Left cardiac atrium (tissue), 4 donors: ENCODE measurements at regions not wholly inside any gene's neighbourhood (a gene's known extent, or its start where the extent isn't known, plus 50 kb on each side); places are given as distances from the start of the nearest gene placed in this dataset.
"Not testable (repeated sequence)": the region's sequence is repeated elsewhere in the genome, so short reads cannot be mapped to it uniquely, and the experiment has no call there.

Source experiments
- ATAC-seq, 2 donors: fragments of 200-7000 bp; cut with Tn5 transposase; one replicate each; pipeline ENCODE4 v1.9.1; 2020; ENCODE audit warnings: mild to moderate bottlenecking in 2 of 2, moderate library complexity in 2 of 2
- DNase-seq: peaks from one replicate; pipeline ENCODE4 v3.0.0-alpha.2; 2020
- intact Hi-C, 2 donors: fragments of 100-400 bp; cut with DNase I; formaldehyde crosslinking; loops; one replicate each; pipeline versions ENCODE4 v1.14.1 to v1.15.1; 2022 to 2023
- donor health status: DM: no; HTN: yes; CAD: no.
- donor health status: DM: no; HTN: yes; CAD: no; lungs with severe emphysema.
- donor health status: DM: yes; HTN: yes; CAD: no.
- donor health status: Dilated cardiomyopathy.

DNA sequence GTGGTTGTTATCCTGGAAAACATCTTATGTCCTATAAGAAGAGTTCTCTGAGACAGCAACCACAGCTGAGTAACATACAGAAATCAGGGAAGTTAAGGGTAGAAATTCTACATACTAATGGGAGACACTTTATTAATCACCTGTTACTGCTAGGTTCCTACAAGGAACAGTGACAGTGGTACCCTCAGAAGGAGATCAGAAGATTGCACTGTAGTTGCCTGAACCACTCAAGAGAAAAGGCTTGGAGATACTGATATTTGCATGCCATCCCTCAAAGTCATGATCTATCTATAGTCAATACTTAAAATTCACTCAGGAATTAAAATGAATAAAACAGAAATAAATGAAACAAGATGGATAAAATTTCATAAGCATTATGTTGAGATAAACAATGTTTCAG lies 136.0 kb downstream of the LMLN start:
- intact Hi-C loops = no loop called here
- ATAC-seq (no peak), DNase-seq (no peak)

GRCh38 chr3:198097048-198097447 lies 137.0 kb downstream of the LMLN start:
- ATAC-seq = no peak
- no peak for DNase-seq
- intact Hi-C loops = no loop called here

DNA sequence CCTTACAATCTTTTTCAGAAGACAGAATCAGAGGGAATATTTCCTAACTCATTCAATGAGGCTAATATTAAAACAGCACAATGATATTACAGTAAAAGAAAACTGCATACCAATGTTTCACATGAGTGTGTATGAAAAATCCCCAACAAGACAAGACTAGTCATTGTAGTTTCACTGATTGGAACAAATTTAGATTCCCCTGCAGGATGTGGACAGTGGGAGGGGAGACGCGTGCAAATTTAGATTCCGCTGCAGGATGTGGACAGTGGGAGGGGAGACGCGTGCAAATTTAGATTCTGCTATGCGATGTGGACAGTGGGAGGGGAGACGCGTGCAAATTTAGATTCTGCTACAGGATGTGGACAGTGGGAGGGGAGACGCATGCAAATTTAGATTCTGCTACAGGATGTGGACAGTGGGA lies 138.7 kb downstream of the LMLN start:
- intact Hi-C loops, DNase-seq, ATAC-seq: not testable (repeated sequence)

DNA sequence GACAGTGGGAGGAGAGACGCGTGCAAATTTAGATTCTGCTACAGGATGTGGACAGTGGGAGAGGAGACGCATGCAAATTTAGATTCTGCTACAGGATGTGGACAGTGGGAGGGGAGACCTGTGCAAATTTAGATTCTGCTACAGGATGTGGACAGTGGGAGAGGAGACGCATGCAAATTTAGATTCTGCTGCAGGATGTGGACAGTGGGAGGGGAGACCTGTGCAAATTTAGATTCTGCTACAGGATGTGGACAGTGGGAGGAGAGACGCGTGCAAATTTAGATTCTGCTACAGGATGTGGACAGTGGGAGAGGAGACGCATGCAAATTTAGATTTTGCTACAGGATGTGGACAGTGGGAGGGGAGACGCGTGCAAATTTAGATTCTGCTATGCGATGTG lies 143.1 kb downstream of the LMLN start:
- ATAC-seq, DNase-seq: not testable (repeated sequence)

GRCh38 chr3:198106265-198106664 lies 146.2 kb downstream of the LMLN start:
- intact Hi-C loops = no loop called here
- no peak for ATAC-seq
- DNase-seq = no peak

More for the DNA sequence above, 143.1 kb downstream of the LMLN start:
- intact Hi-C loops = not testable (repeated sequence)

GRCh38 chr3:198107840-198108734 lies 148.1 kb downstream of the LMLN start:
- intact Hi-C loops = no loop called here
- no peak for DNase-seq

DNA sequence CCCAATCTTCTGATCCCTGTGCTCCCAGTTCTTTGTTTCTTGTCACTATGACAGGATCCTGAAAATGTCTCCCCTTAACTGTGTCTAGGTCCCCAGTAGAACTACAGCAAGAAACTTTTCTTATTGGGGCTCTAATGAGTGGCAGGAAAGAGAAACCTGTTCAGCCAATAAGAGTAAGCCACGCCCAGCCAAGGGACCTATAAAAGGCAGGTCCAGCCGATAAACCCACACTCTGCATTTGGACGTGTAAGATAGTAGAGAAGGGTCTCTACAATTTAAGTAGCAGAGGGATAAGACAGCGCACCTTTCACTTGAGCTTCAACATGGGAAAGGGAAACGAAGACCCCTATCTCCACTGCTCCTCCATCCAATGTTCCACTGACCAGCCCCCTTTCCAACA lies 149.9 kb downstream of the LMLN start:
- DNase-seq = no peak
- intact Hi-C loops = no loop called here
- no peak for ATAC-seq

More at GRCh38 chr3:198107840-198108734, 148.1 kb downstream of the LMLN start:
- no peak for ATAC-seq

DNA sequence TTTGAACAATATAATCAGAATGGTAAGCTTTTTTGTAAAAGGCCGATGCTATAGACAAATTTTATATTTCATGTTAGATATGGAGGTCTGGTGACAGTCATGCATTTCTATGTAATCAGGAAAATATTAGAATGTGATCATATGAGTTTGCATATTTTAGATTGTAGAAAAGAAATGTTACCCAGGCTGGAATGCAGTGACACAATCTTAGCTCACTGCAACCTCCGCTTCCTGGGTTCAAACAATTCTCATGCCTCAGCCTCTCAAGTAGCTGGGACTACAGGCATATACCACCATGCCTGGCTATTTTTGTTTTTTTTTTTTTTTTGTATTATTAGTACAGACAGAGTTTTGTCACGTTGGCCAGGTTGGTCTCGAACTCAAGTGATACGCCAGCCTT lies 152.0 kb downstream of the LMLN start:
- no peak for ATAC-seq
- DNase-seq = no peak
- intact Hi-C loops = no loop called here

DNA sequence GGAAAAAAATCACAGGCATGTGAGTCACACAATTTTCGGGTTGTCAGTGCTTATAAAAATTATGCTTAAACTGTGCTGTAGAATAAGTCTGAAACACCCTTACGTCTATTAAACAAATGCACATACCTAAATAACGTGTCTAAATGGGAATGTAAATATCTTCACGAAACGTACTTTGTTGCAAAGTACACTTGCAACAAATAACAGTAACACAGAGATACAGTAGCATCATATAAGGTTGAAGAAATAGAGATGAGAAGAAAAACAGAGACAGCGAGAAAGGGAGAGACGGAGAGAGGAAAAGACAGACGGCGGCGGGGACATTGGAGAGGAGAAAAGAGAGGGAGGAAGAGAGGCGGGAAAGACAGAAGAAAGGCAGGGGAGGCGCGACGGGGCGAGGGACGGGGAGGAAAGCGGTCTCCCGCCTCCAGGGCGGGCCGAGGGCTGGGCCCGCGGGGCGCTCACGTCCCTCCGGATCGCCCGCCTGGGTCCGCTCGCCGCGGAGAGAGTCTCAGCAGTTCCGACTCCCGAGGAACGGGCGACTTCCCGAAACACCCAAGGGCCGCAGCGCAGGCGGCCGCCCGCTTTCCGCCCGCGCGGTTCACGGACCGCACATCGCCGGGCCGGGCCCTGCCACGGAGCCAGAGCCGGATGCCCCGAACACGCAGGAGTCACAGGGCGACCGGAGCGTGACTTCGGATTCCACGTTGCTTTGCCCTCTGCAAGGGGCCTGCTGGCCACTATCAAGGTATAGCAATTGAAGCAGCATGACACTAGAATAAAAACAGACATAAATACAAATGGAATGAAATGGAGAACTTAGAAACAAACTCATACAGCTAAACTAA lies 153.4 kb downstream of the LMLN start:
- intact Hi-C loops = no loop called here
- peak in 1 of 2 donors; percentile 30 for ATAC-seq
- DNase-seq = peak; percentile 29

- DNase-seq, intact Hi-C loops, ATAC-seq: not testable (repeated sequence)
Observed at GRCh38 chr3:198114516-198114915, 154.5 kb downstream of the LMLN start.

DNA sequence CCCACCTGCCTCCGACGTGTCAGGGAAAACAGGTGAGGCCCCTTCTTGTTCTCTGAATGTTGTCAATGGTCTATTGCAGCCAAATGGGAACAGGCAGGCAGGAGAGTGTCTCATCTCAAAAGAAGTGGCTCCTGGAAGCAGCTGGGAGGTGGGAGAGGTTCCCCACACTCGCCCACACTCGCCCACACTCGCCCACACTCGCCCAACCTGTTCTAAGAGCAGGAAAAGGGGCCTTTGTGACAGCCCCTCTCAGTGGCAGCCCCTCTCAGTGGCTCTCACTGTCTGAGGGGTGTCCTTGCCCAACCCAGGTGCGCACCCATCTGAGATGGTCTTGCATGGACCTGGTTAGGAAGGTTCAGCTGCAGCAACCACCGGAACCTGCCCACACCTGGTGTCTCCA lies 162.2 kb downstream of the LMLN start:
- intact Hi-C loops = not testable (repeated sequence)

DNA sequence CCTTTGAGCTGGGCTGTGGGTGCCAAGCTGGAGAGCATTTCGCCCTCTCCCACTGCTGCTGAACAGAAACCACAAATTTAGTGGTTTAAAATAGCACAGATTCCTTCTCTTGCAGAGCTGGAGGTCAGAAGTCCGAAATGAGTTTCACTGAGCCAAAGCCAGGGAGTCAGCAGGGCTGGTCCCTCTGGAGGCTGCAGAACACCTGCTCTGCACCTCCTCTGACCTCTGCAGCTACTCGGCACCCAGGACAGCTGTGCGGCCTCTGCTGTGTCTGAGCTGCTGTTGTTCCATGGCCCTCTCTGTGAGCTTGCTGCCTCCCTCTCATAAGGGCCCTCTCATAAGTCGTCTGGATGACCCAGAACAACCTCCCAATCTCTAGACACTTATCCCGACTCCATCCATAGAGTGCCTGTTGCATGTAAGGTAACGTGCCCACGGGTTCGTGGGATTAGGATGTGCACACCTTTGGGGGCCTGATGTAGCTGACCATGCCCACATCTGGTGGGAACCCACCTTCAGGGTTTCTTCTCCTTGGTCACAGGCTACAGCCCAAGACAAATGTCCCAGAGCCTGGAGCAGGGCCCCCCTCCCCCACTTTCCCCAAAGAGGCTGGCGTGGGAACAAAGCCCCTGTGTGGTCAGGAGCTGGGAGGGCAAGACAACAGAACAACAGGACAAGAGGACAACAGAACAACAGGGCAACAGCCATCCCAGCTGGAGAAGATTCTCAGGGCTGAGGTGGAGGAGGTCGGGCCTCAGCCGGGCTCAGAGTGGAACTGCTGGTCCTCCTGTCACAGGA lies 177.2 kb downstream of the LMLN start:
- DNase-seq, intact Hi-C loops, ATAC-seq: not testable (repeated sequence)

More for the DNA sequence above, 162.2 kb downstream of the LMLN start:
- ATAC-seq, DNase-seq: not testable (repeated sequence)

DNA sequence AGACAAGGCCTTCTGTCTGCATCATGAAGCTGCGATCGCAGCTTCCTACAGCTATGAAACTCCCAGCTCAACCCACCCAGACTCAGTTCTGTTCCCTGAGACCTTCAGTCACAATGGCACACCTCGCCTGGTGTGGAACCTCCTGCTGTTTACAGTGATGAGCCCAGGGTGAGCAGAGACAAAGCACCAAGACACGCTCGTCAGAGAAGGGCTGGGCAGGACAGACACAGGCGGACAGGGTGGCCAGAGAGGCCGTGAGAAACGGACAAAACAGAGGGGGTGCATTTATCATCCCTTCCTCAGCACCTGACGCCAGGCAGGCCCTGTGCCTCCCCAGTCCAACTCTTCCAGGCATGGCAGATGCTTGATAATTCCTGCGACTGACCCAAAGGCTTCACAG lies 178.2 kb downstream of the LMLN start:
- DNase-seq, intact Hi-C loops: not testable (repeated sequence)
- peak in 1 of 2 donors; percentile 11 for ATAC-seq

DNA sequence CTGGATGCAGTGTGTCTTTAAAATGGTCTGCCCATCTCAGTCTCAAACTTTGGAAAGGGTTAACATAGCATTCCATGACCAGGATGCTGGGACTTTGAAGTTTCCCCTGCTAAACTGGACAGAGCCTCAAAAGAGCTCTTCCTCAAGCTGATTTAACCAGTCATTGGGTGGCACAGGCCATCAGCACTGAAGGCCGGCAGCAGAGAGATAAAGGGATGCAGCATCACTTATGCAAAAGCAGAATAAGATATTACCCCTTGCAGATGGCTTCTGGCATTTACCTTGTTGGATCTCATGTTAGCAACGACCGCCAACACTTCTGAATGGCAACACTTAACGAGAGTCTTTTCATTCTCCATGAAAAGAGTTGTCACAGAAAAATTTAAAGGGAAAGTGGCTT lies 179.0 kb downstream of the LMLN start:
- intact Hi-C loops, ATAC-seq: not testable (repeated sequence)

GRCh38 chr3:198139513-198140167 lies 179.6 kb downstream of the LMLN start:
- intact Hi-C loops, DNase-seq: not testable (repeated sequence)
- peak in 1 of 2 donors; percentile 35 for ATAC-seq

More for the DNA sequence above, 179.0 kb downstream of the LMLN start:
- not testable (repeated sequence) for DNase-seq

DNA sequence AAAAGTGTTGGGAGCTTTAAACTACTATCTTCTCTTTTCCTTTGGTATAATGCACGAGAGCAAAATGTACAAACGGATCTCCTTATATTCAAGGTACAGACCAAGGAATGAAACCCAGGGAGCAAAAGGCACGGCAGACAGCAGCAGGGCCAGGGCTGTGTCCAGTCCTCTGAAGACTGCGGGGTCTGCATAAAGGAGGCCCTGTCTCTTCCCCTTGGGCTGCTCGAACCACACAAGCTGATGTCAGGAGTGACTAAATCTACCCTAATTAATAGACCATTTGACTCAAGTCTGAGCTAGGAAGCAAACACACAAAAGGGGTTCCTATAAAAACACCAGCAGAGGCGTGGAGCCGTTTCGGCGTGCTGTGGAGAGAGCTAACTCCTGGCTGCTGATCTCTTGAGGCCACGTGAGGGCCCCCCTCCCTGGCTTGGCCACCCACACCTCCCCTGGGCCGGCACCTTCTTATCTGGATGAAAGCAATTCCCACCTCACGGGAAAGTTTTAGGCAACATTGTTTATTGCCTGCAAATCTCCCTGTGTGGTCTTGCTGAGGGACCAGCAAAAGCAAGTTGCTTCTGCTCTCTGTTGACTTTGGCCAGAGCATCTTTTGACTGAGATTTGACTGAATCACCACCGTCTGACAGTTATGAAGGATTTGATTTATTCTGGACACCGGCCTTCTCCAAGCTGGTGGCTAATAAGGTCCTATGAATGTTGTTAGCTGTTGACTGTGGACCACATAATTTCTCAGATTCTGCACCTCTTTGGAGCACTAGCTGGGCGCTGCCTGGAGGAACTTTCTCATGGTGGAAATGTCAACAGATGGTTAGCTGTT lies 183.5 kb downstream of the LMLN start:
- ATAC-seq, DNase-seq, intact Hi-C loops: not testable (repeated sequence)

DNA sequence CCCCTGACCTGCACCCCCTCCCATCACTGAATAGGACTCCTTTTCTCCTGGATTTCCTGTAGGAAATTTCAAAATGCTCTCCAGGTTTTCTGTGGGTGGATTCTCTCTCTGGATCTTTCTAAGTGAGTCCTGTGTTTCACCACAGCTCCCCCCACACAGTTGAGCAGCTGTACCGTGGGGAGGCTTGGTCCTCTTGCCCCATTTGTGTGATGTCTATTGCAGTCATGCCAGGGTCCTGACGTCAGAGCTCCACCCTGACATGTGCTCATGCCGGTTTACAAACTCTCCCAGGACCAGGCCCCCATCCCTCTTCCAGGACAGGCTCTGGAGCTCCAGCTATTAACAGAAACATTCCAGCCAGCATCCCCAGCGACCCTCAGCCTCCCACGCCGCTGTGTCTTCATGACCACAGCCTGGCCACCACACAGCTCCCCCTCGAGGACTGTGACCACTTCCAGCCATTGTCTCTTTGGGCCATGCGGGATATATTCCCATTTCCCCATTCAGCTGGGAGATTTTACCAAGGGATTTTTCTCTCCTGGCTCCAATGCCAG lies 185.3 kb downstream of the LMLN start:
- ATAC-seq = peak; percentile 39 to 62
- peak; percentile 85 for DNase-seq
- intact Hi-C loops = not testable (repeated sequence)
